A673 (cell line): ENCODE measurements at regions not wholly inside any gene's neighbourhood (a gene's known extent, or its start where the extent isn't known, plus 50 kb on each side); places are given as distances from the start of the nearest gene placed in this dataset.

Source experiments
- EZH2 ChIP-seq: fragments of 200-600 bp; sonication (generic); IDR thresholded peaks from 2 replicates; pipeline ENCODE4 v1.6.1; 2017; ENCODE audit warnings: borderline replicate concordance, low read depth, mild to moderate bottlenecking, mixed read lengths, antibody characterized with exemption, low read length; ENCODE audit not compliant: poor library complexity, severe bottlenecking
- TF ChIP-seq, protein P1 (sequence below): fragments of 300-800, 200-600 bp; sonication (generic); conservative IDR thresholded peaks from 2 replicates; pipeline ENCODE4 v1.5.1; 2017; ENCODE audit warnings: low read depth, mild to moderate bottlenecking, antibody characterized with exemption, low read length, moderate library complexity, mixed read lengths

DNA sequence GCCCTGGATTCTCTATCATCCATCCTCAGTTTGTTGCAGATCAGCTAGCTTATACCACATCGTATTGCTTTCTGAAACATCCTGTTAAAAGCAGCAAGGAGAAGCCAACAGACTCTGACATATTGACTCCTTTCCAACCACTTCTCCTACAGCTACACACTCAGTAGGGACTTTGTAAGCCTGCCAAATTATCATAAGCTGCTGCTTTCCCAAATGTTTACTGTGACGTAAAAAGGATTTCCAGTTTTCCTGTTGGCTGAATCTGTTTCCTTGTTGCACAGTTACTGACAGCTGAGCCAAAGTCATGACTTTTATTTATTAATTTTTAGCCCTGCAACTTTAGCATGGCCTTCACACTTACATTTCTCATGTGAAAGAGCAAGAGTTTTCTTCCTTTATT lies 294.3 kb downstream of the KCNJ3 start:
- TF ChIP-seq EZH2: no peak
- TF ChIP-seq, protein P1, sequence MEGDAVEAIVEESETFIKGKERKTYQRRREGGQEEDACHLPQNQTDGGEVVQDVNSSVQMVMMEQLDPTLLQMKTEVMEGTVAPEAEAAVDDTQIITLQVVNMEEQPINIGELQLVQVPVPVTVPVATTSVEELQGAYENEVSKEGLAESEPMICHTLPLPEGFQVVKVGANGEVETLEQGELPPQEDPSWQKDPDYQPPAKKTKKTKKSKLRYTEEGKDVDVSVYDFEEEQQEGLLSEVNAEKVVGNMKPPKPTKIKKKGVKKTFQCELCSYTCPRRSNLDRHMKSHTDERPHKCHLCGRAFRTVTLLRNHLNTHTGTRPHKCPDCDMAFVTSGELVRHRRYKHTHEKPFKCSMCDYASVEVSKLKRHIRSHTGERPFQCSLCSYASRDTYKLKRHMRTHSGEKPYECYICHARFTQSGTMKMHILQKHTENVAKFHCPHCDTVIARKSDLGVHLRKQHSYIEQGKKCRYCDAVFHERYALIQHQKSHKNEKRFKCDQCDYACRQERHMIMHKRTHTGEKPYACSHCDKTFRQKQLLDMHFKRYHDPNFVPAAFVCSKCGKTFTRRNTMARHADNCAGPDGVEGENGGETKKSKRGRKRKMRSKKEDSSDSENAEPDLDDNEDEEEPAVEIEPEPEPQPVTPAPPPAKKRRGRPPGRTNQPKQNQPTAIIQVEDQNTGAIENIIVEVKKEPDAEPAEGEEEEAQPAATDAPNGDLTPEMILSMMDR: no peak
